ENCODE measurements at regions not wholly inside any gene's neighbourhood (a gene's known extent, or its start where the extent isn't known, plus 50 kb on each side); places are given as distances from the start of the nearest gene placed in this dataset.
A peak's percentile ranks its signal among the peaks of the same experiment; 100 is the strongest.

DNA sequence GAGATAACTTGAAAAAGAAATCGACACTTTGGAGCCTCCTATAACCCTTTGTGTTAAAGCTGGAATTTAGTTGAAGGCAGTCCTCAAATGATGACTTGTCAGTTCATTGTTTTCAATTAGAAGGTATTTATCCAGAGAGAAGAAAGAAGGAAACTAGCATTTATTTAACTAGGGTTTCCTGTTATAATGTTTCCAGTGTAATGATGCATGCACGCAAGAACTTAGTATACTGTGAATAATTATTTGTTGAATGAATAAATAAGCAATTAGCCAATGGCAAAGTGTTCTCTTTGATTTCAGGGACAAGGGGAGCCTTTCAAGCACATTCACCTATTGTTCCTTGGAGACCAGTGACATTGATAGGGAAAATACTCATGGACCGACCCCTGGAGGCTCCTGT is 307.4 kb downstream of the KLF5 start:
- no peak for DNase-seq

DNA sequence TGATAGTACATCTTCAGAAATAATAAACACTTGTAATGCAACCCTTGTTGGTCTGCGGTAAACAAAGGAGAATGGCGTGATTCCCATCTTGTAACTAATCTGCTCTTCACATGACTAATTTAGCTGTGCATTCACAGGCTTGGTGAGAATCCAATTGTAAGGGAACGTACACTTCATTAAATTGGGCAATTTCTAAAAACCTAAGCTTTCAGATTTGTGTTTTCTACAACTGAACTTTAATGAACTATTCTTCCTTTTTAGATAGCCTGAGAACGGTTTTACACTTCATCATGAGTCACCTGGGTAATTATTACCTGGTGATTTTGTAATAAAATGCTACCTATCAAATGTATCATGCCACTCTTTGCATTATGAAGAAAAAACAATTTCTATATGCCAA is 306.9 kb downstream of the KLF5 start:
- no peak for DNase-seq

DNA sequence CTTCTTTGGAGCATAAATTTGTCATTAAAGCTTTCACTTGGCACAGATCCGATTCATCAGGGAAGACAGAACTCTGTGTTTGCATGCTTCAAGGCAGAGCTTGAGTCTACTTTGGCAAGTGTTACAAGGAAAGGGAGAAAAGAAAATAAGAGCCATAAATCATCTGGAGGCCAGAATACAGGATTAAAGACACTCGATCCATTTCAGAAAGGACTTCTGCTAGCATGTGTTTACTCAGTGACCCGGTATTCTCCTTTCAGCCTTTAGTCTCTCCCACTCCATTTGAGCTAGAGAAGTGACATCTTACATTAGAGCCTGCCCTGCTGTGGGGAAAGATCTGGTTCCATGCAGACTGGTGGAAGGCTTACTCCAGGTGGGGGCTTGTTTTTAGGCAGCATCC is 306.4 kb downstream of the KLF5 start:
- DNase-seq, result peak; percentile 7

DNA sequence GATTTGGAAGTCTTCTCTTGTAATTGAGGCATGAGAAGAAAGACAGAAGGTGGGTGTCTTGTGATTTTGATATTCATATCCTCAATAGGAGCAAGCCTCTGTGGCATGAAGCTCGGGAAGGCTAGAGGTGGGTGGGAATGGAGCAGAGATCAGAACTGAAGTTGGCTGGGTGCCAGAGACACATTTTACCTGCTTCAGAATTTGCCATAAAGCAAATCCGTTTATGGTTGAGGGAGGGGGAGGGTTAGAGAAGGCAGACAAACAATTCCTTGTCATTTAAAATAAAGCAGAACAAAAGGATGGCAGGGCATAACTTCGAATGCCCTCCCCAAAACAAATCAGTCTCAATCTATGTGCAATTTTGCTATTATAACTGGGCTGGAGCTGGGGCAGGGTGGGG is 305.9 kb downstream of the KLF5 start:
- DNase-seq, result no peak

DNA sequence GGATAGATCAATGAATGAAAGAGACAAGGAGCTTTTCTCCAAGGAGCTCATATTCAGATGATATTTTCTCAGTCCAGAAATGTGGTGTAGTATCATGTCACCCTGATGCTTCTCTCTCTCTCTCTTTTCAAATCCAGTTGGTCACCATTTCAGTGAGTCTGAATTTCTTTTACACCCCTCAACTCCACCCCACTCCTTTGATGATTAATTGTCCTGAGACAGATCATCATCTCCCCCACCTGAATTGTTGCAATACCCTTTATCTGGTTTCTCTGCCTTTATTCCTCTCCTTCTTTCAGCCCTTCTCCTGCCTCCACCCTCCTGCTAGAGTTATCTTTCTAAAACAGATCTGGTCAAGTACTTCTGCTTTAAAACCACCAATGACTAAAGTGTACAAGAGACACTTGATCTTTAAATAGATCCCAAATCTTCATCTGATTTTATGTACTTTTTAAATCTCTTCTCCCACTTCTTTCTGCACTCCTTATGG is 299.8 kb downstream of the KLF5 start:
- no peak for DNase-seq

DNA sequence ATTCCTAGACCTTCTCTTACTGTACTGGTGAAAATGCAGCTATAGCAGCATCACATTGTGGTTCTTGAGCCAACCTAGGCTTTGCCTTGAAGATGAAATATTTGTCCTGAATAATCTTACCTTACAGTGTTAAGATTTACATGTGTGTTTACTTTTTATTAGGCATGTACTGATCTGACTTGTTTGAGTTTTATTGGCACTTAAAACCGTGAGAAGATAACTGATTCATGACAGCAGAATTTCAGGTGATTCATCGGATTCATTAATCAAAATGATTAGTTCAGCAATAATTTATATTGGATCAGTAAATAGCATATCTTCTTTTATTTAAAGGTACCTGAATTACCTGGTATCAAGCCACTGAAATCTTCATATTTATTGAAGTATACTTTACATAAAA is 296.3 kb downstream of the KLF5 start:
- no peak for DNase-seq

DNA sequence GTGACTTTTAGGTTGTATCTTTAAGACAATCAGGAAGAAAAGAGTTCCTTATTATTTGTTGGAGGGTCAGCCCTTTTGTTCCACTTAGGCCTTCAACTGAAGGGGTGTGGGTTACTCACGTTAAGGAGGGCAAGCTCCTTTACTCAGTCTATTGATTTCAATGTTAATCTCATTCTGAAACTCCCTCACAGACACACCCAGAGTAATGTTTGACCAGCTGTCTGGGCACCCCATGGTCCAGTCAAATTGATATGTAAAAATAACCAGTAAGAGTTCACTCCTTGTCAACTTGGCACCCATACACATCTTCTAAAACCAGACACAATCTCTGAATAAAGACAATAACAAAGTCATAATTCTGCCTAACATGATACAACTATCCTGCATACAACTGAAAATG is 292.9 kb downstream of the KLF5 start:
- DNase-seq, result no peak

DNA sequence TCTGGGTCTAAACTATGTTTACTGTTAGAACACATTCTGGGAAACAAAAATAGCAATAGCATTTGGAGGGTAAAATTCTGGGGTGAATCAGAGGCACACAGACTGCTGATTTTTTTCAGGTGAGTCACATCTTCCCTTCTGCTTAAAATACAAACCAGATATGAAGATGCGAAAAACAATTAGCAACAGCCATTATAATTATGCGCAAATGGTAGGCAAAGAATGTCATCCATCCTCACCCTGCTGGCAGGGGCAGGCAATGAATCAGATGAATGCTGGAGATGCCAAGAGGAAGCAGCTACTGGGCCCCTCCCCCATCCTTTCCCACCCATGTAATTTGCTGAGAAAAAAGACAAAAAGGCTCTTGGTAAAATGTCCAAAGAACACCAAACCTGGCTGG is 282.9 kb downstream of the KLF5 start:
- no peak for DNase-seq

DNA sequence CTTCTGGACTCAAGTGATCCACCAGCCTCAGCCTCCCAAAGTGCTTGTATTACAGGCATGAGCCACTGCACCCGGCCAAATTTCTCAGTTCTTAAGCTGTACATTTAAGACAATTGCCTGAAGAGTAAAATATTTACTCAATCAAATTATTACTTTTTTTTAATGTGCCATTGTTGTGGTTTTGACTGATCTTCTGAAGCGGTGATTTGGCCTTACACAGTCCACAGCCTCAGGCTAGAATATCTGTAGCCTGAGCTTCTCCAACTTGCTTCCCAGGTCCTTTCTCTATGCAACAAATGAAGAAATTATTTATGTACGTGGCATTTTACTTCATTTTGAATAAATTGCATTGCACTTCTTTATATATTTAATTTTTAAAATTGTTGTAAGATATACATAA is 281.3 kb downstream of the KLF5 start:
- no peak for DNase-seq

DNA sequence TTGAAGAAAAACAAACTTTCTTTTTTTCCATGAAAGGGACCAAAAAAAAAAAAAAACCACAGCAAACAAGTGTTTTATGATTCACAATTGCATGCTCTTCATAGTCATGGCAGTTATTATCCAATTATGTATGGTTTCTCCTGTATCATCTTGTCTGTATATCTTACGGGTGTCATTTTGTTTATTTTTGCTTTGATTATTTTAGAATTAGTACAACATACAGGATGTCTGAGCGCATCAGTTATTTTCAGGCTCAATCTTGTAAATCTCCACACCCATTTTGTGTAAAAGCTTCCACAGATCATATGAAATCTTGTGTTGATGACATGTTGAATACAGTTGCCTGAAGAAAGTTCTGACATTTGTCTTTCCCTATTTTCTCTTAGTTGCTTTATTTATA is 280.3 kb downstream of the KLF5 start:
- no peak for DNase-seq

DNA sequence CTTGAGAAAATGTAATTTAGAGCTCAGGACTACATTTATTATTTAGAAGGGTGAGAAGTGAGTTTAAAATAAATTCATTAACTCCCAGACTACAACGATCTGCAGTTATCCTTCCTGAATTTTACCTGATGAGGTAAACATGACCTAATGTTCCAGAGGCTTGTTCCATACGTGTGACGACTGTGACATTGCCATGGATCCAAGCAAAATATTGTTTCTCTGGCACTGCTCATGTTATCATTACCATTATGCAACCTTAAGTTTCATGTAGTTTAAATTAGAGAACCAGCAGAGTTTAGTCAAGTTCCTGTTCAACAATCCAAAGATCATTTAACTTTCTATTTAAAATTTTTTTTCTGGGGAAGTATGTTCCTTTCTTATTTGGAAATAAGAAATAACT is 279.6 kb downstream of the KLF5 start:
- DNase-seq, result no peak

DNA sequence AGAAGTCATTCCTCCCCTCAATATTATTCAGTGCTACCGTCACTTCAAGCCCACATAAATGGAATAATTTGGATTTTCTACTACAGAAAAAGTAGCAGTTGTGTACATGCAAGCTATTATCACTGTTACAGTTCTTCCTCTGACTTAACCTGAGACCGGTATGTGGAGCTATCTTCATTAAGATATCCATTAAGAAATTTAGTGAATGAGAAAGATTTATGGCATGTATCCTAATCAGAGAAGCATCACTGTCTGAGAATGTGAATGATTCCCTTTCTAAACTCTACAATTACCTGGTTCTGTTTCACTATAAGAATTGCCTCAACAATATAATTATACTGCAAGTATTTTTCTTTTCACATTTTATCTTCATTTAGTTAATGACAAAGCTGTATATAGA is 278.7 kb downstream of the KLF5 start:
- DNase-seq, result no peak

DNA sequence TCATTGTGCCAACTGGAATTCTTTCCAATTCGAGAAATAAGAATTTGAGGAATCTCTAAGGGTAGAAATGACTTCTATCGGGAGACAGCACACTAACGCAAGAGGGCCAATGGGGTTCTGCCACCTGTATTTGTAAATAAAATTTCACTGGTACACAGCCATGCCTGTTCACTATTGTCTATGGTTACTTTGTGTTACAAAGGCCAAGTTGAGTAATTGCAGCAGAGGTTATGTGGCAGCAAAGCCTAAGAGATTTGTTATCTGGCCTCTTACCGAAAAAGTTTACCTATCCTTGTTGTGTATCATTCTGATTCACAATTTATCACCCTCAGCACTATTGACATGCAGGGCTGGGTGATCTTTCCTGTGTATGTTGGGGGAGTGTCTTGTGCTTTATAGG is 278.0 kb downstream of the KLF5 start:
- no peak for DNase-seq

DNA sequence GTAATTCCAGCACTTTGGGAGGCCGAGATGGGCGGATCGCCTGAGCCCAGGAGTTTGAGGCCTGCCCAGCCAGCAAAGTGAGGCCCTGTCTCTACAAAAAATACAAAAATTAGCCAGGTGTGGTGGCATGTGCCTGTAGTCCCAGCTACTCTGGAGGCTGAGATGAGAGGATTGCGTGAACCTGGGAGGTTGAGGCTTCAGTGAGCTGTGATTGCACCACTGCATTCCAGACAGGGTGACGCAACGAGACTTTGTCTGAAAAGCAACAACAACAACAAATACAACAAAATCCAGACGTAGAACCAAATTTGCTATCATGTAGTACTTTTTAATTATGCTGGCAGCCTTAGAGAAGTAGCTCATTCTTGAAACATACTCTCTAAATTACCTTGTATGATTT is 277.1 kb downstream of the KLF5 start:
- no peak for DNase-seq

DNA sequence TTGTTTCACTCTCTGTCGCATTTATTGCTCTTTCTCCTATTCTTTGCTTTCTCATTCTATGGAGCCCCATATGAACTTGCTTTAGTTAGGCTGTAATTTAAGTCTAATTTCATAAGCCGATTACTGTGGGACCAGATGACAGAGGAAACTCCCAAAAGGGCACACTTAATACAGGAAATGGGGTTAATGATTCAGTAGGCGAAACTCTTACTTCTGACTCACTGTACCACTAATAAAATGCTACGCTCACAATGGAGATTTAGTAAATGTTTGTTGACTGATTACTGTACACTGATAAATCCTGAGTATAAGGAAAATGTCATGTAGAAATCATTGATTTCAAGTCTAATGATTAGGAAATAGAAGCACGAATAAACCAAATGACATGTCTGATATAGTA is 276.4 kb downstream of the KLF5 start:
- DNase-seq, result no peak

DNA sequence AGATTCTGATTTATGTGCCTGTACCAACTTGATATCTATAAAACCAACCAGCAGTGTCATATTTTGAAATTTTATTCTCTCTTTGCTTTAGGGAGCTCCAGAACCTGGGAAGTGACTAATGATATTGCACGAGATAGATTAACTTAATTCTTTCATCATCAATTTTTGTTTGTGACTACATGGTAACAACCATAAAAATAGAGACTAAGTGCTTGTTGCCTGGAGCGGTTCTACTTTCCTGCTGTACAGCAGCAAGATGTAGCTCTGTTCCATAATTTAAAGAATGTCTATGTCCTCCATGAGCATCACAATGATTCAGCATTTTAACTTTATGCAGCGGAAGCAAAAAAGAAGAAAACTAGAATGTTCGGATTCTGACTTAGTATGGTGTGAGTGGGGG is 275.6 kb downstream of the KLF5 start:
- no peak for DNase-seq

DNA sequence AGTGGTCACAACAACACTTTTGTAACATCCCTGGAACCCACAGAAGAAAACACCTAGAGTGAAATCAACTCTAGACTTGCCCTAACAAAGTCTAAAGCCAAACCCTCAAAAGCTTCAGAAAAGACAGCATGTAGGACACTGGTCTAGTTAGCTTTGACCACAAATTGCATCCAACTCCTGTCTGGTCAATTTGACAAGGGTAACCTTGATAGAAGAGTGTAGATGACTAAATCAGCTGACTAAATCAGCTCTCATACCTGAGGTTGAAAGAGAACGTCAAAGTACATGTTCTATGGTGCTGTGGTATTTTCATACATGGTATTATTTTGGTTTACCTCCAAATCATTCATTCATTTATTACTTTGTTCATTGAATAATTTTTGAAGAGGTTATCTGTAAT is 272.8 kb downstream of the KLF5 start:
- DNase-seq, result no peak

DNA sequence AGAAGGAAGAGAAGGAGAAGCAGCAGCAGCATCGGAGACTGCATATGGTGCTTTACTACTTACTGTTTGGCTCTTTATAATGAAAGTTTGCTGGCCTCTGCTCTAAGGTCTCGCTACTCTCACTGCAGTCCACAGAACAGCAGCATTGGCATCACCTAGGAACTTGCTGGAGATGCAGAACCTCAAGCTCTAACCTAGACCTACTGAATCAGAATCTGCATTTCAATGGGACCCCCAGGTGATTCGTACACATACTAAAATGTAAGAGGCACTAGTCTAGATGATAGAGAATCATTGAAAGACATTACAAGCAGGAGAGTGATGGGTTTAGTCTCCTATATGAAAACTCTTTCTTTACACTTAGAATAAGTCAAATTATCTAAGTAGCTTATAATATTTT is 270.6 kb downstream of the KLF5 start:
- DNase-seq, result no peak

DNA sequence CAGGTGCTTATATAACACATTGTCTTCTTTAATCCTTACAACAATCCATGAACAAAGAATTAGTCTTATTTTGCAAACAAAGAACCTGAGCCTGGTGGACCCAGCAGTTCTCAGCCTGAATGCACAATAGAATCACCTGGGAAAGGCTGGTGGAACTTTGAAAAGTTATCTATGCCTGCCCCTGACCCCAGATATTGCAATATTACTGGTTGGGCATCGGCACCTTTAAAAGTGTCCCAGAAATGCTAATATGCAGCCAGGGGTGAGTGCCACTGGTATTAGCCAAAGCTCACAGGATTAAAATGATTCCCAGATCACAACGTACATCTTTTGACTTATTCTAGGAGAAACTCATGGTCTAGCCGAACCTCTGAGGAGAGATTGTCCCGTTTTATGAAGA is 268.8 kb downstream of the KLF5 start:
- DNase-seq, result no peak

DNA sequence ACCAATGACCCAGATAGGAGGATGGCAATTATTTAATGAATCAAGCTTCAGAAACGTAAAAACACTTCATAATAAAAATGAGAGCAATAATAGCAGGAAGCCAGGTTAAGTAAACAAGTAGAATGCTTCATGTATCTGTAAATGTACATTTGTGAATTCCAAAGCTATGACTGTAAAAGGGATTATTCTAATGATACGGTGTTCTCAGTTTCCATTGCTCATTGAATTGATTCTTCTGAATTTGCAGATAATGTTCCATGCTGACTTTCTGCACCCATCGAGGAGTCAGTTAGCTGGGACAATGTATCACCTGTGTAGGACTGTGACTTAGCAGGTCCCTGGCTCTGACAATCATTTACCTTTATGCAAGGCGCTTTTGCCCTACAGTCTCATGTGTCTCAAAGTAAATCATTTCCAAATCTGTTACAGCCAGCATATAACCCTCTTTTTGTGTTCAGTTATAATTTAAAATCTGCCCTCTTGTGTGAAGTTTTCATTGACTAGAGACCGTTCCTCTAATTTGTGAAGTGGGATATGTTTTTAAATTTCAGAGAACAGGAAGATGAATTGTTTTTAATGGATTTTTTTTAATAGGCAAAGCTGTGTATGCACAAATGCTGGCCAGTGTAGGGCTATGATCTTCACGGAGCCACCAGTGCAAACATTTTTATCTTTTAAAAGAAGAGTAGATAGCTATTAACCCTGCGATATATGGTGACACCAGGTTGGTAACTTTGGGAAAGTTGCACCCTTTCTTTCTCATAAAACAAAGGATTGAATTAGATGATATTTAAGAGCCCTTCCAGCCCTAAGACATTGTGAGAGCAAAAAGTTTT is 267.1 kb downstream of the KLF5 start:
- DNase-seq, result no peak

DNA sequence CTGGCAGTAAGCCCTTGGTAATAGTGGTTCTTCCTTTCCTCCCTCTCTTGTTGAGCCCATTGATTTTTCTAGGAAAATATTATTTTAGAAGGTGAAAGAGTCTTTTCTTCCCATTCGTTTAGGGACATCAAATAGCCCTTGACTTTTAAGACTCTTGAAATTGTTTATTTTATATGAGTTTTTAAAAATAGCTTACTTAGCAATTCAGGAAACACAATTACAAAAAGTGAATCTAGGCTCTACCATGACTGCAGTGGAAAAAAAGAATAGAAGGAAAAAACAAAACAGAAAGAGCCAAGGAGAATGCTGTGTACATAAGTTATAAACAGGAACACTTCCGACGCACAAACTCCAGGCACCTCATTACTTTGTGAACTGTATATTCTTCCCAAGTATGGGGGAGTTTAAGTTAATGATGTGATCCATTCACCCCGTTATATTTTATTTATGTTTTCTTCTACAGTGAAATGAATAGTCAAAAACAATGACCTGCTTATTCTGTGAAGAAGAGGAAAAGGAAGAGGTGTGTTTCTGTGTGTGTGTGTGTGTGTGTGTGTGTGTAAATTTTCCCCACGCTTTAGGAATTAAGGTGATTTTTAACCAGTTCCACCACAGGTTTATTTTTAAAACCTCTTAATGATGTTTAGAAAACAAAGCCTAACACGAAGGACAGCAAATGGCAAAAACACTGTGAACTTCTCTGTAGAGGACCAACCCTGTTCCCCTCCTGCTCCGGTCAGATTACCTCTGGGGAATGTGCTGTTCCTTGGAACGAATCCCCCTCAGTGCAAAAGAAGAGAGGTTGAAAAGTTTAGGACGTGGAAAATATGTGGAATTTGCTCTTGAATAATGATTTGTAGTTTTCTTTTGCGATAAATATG is 266.3 kb downstream of the KLF5 start:
- no peak for DNase-seq

DNA sequence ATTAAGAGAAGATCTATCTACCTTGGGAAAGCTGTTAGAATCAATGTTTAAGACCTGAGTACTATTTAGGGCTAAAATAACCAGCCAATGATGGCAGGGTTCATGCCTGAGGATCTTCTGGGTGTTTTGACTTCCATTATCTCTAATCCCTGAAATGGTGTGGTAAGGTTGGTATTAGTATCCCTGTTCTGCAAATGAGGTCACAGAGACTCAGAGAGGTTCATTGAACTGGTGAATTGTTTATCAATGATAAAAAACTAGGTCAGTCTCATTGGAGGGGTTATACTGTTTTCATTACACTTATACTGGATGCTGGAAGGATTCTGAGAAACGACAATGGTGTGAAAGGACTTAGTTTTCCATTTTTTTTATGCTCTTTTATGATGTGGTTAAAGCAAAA is 264.8 kb downstream of the KLF5 start:
- DNase-seq, result no peak

DNA sequence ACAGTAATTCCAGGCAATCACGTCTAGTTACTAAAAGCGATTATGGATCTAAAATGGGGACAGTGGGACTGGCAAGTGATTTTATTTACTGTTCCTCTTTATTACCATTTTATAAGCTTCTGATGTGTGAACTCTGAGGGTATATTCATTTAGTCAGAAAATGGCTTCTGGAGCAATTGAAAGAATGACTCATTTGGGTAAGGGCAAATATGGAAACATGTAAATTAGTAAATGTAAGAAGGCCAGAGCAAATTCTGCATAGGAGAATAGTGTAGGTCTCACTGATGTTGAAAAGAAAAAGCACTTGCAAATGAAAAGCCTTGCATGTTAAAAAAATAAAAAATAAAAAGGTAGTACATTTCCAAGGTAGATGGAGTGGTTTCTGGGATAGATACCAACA is 262.2 kb downstream of the KLF5 start:
- no peak for DNase-seq

DNA sequence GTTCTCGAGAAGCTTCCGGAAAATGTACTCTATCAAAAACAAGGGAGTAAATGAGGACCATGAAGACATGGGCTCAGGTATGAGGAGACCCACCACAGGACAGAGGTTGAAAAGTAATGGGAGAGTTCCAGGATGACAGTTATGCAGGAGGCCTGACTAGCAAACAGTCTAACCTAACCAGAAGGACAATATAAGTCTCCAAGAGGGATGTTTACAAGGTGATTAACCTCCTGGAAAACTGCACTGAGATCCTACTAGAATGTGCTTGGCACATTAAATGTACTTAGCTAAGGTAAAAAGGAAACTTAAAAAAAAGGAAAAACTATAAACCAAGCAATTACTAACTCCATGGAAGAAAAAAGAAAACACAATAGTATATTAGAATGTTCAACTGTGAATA is 258.3 kb downstream of the KLF5 start:
- no peak for DNase-seq
